GM19240 (cell line): ENCODE measurements at regions not wholly inside any gene's neighbourhood (a gene's known extent, or its start where the extent isn't known, plus 50 kb on each side); places are given as distances from the start of the nearest gene placed in this dataset.
"Not testable (repeated sequence)": the region's sequence is repeated elsewhere in the genome, so short reads cannot be mapped to it uniquely, and the experiment has no call there.

Experiments
- DNase-seq: peaks from one replicate; pipeline ENCODE4 v3.0.0; 2011; ENCODE audit warnings: low spot score; ENCODE audit not compliant: insufficient read length

DNA sequence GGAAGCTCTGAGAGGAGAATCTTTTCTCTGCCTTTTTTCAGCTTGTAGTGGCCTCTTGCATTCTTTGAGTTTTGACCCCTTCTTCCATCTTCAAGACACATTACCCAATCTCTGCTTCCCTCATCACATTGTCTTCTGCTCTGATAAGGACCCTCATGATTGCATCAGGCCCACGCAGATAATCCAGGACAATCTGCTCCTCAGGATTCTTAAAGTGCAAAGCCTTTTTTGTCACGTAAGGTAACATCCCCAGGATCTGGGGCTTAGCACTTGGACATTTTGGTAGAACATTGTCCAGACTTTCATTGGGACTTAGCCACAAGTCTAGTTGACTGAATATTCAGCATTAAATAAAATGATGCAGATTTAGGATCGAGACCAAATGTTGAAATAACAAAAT lies 521.2 kb downstream of the RMST start:
- DNase-seq = no peak

DNA sequence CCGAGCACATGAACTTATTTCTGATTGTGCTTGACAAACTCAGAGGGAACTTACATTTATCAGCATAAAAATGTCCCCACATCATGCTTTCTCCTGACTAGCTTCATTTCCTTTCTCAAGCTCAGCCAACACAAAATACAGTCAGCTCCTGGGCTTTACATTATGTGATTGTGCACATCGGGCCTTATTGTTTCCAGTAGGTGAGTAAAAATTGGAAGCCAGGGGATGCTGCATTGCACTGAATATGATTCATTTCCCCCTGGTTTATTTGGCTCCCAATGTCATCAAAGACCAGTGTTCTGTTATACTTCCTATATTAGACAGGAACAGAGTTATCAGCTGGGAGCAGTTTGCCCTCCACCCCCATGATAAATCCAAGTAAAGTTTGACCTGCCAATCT lies 521.8 kb downstream of the RMST start:
- no peak for DNase-seq

DNA sequence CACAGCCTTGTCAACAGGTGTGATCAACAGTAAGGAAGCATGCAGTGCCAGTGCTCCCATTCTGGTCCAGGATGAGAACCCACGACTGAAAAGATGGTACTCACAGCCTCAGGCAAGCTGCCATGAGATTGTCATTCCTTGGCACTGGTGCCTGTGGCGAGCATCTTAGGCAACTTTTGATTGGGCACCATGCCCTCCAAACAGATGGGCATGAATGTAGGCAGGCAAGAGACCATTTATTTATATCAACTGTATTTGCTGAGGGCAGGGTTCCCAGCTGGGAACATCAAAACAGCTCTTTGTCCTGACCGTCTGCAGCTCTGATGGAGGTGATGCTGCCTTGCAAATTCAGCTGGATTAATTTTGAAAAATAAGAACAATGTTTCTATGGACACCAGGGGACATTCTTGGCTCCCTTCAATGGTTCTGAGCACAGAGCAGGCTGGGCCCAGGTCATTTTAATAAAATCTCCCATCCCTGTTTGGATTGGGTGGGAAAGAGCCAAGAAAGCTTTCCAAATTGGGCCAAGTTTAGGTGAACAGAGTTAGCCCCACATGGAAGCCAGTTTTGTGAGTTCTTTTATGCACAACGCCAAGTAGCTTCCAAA lies 522.5 kb downstream of the RMST start:
- no peak for DNase-seq

DNA sequence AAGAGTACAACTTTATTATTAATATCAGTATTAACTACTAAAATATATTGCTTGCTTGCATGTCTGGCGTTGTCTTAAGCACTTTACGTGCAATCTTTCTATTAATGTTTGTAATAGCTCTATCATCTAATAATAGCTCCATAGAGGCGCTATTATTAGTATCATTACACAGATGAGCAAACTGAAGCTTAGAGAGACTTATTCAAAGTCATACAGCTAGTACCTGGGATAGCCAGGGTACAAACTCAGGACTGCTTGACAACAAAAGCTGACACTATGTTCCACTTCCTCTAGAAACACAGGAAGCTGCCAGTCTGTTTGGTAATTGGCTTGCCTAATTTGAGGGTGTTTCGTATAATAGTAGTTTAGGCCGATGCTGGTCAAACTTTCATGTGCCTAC lies 523.2 kb downstream of the RMST start:
- DNase-seq = no peak

DNA sequence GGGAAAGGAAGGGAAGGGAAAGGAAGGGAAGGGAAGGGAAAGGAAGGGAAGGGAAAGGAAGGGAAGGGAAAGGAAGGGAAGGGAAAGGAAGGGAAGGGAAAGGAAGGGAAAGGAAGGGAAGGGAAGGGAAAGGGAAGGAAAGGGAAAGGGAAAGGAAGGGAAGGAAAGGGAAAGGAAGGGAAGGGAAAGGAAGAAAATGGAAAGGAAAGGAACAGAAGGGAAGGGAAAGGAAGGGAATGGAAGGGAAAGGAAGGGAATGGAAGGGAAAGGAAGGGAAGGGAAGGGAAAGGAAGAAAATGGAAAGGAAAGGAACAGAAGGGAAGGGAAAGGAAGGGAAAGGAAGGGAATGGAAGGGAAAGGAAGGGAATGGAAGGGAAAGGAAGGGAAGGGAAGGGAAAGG lies 526.0 kb downstream of the RMST start:
- not testable (repeated sequence) for DNase-seq

DNA sequence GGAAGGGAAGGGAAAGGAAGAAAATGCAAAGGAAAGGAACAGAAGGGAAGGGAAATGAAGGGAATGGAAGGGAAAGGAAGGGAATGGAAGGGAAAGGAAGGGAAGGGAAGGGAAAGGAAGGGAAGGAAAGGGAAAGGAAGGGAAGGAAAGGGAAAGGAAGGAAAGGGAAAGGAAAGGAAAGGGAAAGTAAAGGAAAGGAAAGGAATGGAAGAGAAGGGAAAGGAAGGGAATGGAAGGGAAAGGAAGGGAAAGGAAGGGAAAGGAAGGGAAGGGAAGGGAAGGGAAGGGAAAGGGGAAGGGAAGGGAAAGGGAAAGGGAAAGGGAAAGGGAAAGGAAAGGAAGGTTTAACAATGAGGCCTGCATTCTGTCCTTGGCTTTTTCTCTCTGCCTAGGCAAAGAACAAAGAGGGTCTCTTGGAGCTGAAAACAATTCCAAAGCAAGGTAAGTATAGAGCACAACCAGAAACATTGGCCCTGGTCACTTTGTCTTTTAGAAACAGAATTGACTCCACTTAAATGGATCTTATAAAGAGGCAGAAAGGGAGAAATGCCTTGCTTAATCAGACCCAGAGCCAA lies 525.9 kb upstream of the TMPO start:
- no peak for DNase-seq

DNA sequence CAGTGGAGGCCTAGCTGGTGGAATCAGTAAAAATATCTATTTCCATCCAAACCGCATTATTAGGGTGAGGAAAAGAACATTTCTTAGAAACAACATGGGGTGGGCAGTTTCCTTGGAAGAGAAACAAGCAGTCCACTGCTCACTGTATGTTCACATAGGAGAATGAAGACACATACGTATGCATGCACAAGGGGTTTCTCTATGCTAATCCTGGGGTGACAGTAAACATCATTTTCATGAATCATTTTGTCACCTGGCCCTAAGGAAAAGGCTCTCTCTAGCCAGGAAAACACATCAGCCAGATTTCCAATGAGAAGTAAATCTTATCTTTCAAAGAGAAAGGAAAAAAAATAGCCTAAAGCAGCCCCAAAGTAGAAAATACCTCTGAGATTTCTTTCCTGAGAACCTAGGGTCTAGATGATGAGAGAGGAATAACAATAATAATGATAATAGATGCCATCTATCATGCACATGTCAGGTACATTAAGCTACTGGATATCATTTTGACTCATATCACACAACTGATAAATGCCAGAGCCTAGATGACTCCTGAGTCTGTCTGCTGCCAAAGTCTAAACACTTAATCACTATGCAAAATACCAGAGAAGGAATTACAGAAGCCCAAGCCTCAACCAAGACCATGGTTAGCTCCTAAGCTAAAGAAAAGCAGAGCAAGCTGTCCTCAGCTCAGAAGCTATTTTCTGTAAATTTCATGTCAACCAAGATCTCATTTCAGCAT lies 520.5 kb upstream of the TMPO start:
- no peak for DNase-seq

DNA sequence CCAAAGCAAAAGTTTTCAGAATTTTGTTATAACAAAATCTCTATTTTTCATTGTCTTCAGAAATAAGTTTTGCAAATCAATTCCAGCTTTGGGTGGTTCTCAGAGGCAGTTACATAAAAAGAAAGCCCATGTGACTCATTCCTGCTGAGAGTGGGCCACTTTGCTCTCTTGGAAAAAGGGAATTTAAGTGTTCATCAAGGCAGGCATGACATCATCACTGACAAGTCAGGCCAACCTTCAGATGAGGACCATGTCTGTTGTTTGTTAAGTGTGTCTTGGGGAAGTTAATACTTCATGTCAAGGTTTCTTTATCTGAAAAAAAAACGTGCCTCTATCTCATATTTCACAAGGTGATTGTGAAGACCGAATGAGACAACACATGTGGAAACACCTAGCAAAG lies 519.8 kb upstream of the TMPO start:
- no peak for DNase-seq

DNA sequence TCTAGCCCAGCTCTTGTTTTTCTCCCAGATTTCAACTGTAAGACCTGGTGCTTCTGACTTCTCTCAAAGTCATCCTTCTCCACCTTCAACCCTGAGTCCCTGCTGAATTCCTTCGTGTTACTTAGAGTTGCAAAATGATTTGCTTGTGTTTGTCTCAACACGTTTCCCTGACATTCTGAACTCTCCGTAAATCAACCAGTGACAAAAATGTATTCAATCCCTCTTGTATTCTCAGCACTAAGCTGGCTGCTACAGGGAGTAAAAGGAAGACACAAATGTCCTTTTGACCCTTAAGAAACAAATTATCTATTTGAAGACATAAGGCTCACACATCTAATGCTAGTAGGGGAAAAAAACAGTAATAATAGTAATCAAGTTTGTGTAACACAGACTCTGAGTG lies 514.0 kb upstream of the TMPO start:
- DNase-seq = no peak

DNA sequence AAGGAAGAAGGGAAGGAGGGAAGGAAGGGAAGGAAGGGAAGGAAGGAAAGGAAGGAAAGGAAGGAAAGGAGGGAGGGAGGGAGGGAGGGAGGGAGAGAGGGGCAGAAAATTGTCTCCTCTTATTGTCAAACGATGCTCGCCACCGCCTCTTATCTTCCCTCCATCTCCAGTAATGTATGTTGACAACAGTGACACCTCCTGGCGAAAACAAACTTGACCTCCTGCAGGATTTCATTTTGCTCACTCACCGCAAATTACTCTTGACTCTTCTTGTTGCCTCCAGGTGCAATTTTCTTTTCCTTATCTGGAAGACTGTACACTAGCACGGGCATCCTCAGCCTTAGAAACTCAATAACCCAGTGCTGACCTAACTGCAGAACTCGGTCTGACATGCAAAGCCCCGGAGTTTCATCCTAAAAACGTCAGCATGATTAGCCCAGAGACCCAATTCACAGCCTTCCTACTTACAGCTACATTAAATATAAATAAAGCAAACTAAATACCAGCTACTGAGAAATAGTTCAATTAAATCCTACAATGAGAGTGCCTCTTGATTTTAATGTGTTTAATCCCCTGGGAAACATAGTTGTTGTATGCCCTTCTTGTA lies 512.4 kb upstream of the TMPO start:
- peak; percentile 4 for DNase-seq

DNA sequence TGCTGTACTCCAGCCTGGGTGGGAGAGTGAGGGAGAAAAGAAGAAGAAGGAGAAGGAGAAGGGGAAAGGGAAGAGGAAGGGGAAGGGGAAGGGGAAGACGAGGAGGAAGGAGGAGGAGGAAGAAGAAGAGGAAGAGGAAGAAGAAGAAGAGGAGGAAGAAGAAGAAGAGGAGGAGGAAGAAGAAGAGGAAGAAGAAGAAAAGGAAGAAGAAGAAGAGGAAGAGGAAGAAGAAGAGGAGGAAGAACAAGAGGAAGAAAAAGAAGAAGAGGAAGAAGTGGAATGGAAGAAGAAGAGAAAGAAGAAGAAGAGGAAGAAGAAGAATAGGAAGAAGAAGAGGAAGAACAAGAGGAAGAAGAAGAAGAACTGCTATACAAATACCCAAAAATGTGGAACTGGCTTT lies 507.4 kb upstream of the TMPO start:
- no peak for DNase-seq

DNA sequence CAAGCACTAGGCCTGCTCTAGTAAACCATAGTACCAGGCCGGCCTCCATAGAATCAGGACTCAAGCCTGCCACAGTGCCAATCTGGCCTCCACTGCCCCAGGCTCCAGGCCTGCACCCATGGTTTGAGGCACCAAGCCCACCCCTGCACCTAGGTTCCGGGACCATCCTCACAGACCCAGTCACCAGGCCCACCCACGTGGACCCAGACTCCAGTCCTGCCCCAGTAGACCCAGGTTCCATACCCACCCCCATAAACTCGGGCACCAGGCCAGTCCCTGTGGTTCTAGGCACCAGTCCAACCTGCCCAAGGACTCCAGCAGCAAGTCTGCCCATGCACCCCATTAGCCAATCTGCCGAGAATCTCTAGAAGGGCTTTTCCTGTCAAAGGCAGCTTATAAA lies 501.8 kb upstream of the TMPO start:
- no peak for DNase-seq

DNA sequence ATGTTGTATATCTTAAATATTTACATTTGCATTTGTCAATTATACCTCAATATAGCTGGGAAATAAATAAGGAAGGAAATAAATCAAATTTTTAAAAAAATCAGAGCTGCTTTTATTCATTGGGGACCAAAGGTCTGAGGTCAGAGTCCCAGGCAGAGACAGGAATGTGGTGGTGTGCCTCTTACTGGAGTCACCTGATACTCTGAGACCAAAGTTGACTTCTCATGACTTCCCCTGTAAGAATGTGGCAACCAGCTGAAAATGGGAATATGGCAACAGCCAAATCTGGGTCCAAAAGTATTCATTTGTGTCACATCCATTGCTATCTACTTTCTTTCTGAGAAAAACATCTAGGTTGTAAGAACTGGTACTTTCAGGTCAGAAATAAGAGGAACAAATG lies 496.6 kb upstream of the TMPO start:
- no peak for DNase-seq

DNA sequence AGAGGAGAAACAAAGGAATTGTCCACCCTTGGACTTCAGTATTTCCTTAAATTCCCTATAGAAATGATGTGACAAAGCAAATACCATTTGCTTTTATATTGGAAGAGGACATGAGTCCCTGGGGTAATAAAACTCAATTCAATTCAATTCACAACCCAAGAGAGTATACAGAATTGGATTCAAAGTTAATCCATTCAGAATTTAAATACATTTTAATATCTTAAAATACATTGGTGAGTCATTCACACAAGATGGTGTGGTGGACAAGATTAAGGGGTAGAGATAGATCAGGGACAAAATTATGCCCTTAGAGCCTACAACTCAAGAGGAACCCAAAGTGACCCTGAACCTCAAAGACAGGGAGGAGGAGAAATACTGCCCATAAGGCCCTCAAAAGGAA lies 495.0 kb upstream of the TMPO start:
- DNase-seq = no peak

DNA sequence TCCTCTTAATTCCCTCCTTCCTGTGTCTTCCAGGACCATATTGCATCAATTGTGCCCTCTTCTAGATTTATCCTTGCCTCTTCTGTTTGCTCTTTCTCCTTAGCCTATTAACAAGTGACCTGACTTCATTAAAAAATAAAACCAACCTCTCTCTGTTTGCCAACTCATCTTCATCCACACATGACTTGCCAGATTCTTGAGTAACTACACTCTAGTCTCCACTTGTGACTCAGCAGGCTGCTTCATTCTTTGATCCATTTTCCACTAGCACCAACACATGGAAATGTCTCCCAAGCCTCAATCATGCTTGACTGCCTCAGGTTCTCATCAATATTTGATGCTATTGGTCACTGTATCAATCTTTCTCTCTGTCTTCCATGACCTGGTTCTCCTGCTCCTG lies 492.4 kb upstream of the TMPO start:
- DNase-seq = no peak

DNA sequence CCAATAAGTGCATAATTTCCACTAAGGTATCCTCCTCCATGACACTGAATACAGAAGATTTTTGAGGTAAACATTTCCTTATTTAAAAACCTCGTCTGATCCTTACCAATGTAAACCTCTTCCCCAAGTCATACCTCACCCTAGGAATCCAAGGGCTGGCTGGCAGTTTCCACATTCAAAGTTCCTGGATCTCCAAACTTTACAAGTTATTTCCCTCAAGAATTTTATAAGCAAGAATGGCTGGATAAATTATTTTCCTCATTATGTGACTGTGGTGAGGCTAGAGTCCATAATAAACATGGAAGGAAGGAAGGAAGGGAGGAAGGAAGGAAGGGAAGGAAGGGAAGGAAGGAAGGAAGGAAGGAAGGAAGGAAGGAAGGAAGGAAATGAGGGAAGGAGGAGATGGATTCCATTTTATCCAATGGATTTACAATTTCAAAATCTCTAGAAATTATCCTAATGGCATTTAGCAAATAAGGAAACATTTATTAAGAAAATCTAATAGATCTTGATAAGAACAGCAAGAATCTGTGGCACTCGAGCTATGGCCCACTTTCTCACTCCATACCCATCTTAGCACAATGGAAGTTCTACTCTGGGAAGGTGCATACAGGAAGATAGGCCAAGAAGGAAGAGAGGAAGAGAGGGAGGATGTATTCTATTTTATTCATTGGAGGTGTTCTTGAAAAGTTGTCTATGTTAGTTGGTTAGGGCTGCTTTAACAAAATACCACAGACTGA lies 477.8 kb upstream of the TMPO start:
- no peak for DNase-seq

DNA sequence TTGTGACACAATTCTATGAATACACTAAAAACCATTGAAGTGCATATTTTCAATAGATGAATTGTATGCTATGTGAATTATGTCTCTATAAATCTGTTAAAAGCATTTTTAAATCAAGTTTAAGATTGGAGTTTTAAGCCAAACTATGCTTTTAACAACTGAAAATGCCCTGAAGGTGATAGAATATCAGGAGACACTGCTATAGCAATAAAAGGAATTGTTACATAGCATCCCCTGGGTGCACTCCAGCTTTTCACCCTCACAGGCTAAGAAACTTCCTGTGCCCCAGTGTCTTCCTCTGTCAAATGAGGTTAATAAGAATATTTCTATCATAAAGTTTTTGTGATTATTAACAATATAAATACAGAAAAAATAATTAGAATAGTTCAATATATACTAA lies 472.7 kb upstream of the TMPO start:
- no peak for DNase-seq

DNA sequence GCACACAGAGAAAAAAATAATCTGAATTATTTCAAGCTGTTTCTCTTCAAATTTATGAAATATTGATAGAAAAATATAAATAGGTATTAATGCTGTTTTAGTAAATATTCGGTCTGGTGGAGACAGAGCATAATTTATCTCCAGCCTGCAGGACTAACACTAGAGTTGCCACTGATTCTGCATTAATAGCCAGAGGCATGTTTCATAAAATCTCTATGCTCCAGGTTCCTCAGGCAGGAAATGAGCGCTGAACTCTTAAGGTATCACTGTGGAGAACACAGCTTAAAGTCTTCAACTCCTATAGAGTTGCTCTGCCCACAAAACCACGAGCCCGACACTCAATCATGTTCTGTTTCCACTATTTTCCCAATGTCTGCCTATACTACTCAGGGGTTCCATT lies 470.0 kb upstream of the TMPO start:
- no peak for DNase-seq

DNA sequence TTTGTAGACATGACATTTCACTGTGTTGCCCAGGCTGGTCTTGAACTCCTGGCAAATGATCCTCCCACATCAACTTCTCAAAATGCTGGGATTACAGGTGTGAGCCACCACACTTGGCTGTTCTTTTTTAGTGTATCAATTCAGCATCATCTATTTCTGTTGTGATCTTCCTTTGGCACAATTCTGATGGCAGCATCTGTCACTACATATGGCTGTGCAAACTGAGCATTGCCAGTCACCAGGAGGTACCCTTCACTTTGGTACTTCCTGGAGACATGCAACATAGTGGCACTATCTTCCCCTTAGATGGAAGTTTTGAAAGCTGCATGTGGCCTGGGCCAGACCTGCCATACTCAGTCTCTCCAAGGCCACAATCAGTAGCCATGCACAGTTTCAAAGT lies 467.1 kb upstream of the TMPO start:
- DNase-seq = no peak

DNA sequence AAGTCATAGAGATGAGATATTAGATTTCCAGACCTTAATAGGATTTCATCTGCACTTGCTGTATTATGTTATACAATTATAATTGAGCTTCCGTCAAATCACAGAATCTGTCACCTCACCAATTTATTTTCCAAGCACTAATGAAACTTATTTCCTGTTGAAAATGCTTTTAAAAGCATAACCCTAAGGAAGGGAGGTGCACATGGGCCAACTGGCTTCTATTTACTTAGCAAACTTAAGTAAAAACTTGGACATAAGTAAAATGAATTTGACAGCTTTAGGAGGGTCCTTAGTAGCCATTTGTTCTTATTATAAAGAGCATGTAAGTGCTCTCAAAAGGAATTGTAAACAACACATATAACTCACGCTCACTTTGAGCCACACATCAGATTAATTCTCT lies 462.2 kb upstream of the TMPO start:
- DNase-seq = no peak

DNA sequence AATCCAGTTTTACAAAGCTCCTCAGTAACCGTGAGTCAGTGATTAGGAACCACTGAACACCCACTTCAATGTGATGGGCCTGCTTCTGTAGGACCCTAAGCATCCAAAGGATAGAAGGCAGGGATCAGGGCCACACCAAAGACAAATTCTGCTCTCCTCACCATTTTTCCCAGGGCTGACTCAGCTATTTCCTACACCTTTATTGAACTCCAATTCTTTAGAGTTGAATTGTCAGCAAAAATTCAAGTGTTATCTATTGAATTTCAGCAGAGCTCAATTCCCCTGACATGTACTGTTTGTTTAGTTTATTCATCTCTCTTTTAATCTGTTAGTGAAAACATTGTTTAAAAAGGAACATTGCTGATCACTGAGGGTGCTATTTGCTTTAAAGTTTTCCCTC lies 457.7 kb upstream of the TMPO start:
- DNase-seq = no peak

DNA sequence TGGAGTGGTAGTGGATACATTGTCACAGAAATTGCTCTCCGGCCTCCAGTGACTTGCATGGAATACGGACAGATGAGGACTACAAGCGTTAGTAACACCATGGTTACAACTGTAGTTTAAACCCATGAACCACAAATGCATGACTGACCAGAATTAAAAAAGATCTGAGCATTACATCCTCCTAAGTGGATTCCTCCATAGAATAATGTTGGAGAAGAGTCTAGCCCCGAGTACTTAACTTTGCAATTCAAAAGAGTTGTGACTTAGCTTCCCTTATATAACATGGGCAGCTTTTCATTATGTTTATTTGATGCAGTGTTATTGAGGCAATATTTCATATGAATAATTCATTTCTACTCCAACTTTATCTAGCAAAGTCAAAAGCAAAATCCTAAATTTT lies 457.2 kb upstream of the TMPO start:
- DNase-seq = no peak
